ENCODE measurements at regions not wholly inside any gene's neighbourhood (a gene's known extent, or its start where the extent isn't known, plus 50 kb on each side); places are given as distances from the start of the nearest gene placed in this dataset.

- Histone ChIP-seq H3K4me3 (no peak overlapping the region), H3K36me3 (no peaks in the 10 kb centered on the region), H3K27me3 (no peaks in the 10 kb centered on the region), H3K4me1 (no peaks in the 10 kb centered on the region), H3K9me3 (no peaks in the 10 kb centered on the region), H3K27ac (no peak overlapping the region)
- TF ChIP-seq, protein P1, sequence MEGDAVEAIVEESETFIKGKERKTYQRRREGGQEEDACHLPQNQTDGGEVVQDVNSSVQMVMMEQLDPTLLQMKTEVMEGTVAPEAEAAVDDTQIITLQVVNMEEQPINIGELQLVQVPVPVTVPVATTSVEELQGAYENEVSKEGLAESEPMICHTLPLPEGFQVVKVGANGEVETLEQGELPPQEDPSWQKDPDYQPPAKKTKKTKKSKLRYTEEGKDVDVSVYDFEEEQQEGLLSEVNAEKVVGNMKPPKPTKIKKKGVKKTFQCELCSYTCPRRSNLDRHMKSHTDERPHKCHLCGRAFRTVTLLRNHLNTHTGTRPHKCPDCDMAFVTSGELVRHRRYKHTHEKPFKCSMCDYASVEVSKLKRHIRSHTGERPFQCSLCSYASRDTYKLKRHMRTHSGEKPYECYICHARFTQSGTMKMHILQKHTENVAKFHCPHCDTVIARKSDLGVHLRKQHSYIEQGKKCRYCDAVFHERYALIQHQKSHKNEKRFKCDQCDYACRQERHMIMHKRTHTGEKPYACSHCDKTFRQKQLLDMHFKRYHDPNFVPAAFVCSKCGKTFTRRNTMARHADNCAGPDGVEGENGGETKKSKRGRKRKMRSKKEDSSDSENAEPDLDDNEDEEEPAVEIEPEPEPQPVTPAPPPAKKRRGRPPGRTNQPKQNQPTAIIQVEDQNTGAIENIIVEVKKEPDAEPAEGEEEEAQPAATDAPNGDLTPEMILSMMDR (IDR thresholded peaks at IDR 0.05): no peak
- TF ChIP-seq POLR2A (IDR thresholded peaks at IDR 0.05): no peak
- no peak for DNase-seq
Measured at GRCh38 chr18:78861706-78862105, 117.9 kb upstream of the SALL3 start.

- H3K36me3 ChIP-seq: no peaks in the 10 kb centered on the region
- H3K4me1 ChIP-seq: no peaks in the 10 kb centered on the region
- no peaks in the 10 kb centered on the region for H3K9me3 ChIP-seq
- no peak for TF ChIP-seq POLR2A (IDR thresholded peaks at IDR 0.05)
- TF ChIP-seq, protein P1 (IDR thresholded peaks at IDR 0.05): no peak
- DNase-seq: no peak
- no peak overlapping the region for H3K4me3 ChIP-seq
- H3K27me3 ChIP-seq: no peaks in the 10 kb centered on the region
- H3K27ac ChIP-seq: no peak overlapping the region
Measured at GRCh38 chr18:78862395-78862794, 117.2 kb upstream of the SALL3 start.

DNA sequence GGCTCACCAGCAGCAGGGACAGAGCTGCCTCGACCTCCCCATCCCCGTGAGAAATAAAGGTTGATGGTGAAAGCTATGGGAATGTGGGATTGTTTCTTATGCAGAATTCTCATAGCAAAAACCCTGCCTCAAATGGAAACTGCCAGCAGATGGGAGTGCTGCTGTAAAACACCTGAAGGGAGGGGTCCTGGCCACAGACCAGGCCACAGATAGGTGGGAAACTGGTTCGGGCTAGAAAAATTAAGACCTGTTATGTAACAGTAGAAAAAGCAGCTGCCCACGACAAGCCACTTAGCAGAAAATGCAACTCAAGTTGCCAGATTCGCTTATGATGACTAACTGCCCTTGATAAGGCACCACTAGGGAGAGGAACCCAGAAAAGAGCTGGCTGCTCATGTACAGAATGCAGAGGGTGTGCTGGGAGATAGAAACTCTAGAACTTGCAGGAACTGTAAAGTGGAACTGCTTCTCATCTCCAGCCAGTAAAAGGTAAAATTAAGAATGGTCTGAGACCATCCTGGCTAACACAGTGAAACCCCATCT lies 114.5 kb upstream of the SALL3 start:
- DNase-seq: no peak

DNA sequence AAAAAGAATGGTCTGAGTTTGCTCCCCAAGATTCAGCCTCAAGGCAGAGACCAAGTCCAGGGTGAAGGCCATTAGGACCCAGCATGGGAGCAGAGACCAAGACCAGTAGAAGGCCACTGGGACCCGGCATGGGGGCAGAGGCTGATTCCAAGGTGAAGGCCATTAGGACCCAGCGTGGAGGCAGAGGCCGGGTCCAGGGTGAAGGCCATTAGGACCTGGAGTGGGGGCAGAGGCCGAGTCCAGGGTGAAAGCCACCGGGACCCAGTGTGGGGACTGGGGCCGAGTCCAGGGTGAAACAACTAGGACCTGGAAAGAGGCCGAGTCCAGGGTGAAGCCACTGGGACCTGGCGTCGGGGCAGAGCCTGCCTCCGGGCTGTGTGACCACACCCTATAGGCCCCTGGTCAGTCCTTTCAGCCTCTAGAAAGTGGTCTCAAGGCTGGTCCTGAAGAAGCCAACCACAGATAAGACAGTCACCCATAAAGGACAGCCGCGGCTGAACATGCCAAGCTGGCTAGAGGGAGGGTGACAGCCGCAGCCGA lies 113.8 kb upstream of the SALL3 start:
- TF ChIP-seq, protein P1 (IDR thresholded peaks at IDR 0.05): no peak
- no peak for TF ChIP-seq POLR2A (IDR thresholded peaks at IDR 0.05)
- no peaks in the 10 kb centered on the region for H3K27me3 ChIP-seq

More for the DNA sequence above, 114.5 kb upstream of the SALL3 start:
- TF ChIP-seq, protein P1 (IDR thresholded peaks at IDR 0.05): no peak
- no peak for TF ChIP-seq POLR2A (IDR thresholded peaks at IDR 0.05)
- Histone ChIP-seq H3K27me3 (no peaks in the 10 kb centered on the region), H3K9me3 (no peaks in the 10 kb centered on the region), H3K27ac (no peak overlapping the region), H3K4me3 (no peak overlapping the region), H3K36me3 (no peaks in the 10 kb centered on the region), H3K4me1 (no peaks in the 10 kb centered on the region)

GRCh38 chr18:78867131-78867530 lies 112.5 kb upstream of the SALL3 start:
- TF ChIP-seq POLR2A (IDR thresholded peaks at IDR 0.05): no peak
- TF ChIP-seq, protein P1 (IDR thresholded peaks at IDR 0.05): no peak
- Histone ChIP-seq H3K4me3 (no peak overlapping the region), H3K36me3 (no peaks in the 10 kb centered on the region), H3K9me3 (no peaks in the 10 kb centered on the region), H3K27me3 (no peaks in the 10 kb centered on the region), H3K4me1 (no peaks in the 10 kb centered on the region), H3K27ac (no peak overlapping the region)
- DNase-seq: no peak

More for the DNA sequence above, 113.8 kb upstream of the SALL3 start:
- Histone ChIP-seq H3K27ac (no peak overlapping the region), H3K9me3 (no peaks in the 10 kb centered on the region), H3K36me3 (no peaks in the 10 kb centered on the region), H3K4me1 (no peaks in the 10 kb centered on the region), H3K4me3 (no peak overlapping the region)
- DNase-seq: no peak
